ENCODE measurements at regions not wholly inside any gene's neighbourhood (a gene's known extent, or its start where the extent isn't known, plus 50 kb on each side); places are given as distances from the start of the nearest gene placed in this dataset.

DNA sequence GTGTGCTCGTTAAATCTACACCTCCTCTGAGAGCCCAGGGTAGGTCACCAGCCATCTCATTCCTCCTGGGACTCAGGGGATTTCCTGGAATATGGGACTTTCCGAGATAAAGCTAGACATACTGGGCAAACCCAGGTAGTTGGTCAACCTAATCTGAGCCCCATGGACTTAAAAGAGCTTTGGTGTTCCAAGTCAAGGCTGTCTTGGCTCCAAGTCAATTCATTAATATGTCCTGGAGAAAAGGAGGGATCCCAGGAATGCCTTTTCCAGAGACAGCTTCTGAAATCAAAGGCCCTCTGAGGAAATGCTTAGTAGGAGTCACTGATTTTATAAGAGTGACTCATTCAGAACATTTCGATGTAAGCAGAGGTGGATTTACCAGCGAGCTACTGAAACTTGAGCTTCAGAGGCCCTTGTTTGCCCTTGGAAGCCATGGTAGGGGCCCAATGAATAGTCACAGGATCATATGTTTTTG lies 137.3 kb upstream of the UBE2E1 start:
- Histone ChIP-seq H3K9me3 (ENCODE audit: low read length) (no peaks in the 10 kb centered on the region), H3K27ac (ENCODE audit: low read length) (no peak overlapping the region), H4K20me1 (ENCODE audit: insufficient read depth, low read depth, low read length) (no peaks in the 10 kb centered on the region), H2AFZ (ENCODE audit: low read length) (no peak overlapping the region), H3K4me2 (ENCODE audit: low read depth, low read length, poor library complexity, severe bottlenecking) (no peak overlapping the region), H3K36me3 (ENCODE audit: insufficient read depth, low read length) (no peaks in the 10 kb centered on the region), H3K4me1 (ENCODE audit: low read length) (no peaks in the 10 kb centered on the region), H3K9ac (ENCODE audit: low read length) (no peak overlapping the region), H3K27me3 (ENCODE audit: low read length) (no peaks in the 10 kb centered on the region), H3K4me3 (ENCODE audit: low read length) (no peak overlapping the region), H3K79me2 (ENCODE audit: low read length) (no peaks in the 10 kb centered on the region), H3K9me2 (replicated peaks; ENCODE audit: insufficient read depth, low read length) (no peaks in the 10 kb centered on the region)
- DNase-seq = no peak

DNA sequence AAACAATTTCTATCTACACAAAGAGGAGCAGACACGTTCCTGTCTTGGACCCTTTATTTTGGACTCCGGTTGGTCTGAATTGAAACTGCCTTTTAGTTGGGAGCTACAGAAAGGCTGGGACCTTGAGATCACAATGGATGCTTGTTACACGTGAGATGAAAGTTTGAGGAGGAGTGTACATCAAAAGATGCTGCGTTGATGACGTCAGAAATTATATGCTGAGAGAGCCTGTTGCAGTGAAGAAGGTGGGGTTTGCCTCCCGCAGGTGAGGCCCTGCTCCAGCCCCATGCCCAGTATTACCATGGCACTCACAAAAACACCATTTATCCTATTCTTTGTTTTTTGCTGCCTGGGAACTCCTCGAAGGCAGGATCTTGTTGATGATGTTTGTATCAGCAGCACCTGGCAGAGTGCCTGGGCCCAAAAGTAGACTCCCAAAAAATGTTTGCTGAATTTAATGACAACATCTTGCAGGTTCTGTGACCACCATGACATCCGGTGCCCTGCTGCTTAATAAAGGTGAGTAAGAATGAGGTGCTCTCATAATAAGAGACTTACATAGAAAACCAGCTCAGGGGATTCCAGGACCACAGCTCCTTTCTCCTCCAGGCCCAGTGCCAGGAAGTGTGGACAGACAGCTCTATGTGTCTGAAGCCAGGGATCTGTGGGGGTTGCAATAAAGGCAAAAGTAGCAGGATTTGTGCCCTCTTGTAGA lies 136.1 kb upstream of the UBE2E1 start:
- H3K27me3 ChIP-seq (ENCODE audit: low read length) = no peaks in the 10 kb centered on the region
- no peak for DNase-seq
- no peaks in the 10 kb centered on the region for H3K36me3 ChIP-seq (ENCODE audit: insufficient read depth, low read length)
- H2AFZ ChIP-seq (ENCODE audit: low read length) = no peak overlapping the region
- no peak overlapping the region for H3K9ac ChIP-seq (ENCODE audit: low read length)
- no peaks in the 10 kb centered on the region for H3K9me3 ChIP-seq (ENCODE audit: low read length)
- H3K79me2 ChIP-seq (ENCODE audit: low read length) = no peaks in the 10 kb centered on the region
- H3K4me1 ChIP-seq (ENCODE audit: low read length) = no peaks in the 10 kb centered on the region
- no peak overlapping the region for H3K4me3 ChIP-seq (ENCODE audit: low read length)
- H3K9me2 ChIP-seq (replicated peaks; ENCODE audit: insufficient read depth, low read length) = no peaks in the 10 kb centered on the region
- H3K27ac ChIP-seq (ENCODE audit: low read length) = no peak overlapping the region
- no peaks in the 10 kb centered on the region for H4K20me1 ChIP-seq (ENCODE audit: insufficient read depth, low read depth, low read length)
- no peak overlapping the region for H3K4me2 ChIP-seq (ENCODE audit: low read depth, low read length, poor library complexity, severe bottlenecking)

DNA sequence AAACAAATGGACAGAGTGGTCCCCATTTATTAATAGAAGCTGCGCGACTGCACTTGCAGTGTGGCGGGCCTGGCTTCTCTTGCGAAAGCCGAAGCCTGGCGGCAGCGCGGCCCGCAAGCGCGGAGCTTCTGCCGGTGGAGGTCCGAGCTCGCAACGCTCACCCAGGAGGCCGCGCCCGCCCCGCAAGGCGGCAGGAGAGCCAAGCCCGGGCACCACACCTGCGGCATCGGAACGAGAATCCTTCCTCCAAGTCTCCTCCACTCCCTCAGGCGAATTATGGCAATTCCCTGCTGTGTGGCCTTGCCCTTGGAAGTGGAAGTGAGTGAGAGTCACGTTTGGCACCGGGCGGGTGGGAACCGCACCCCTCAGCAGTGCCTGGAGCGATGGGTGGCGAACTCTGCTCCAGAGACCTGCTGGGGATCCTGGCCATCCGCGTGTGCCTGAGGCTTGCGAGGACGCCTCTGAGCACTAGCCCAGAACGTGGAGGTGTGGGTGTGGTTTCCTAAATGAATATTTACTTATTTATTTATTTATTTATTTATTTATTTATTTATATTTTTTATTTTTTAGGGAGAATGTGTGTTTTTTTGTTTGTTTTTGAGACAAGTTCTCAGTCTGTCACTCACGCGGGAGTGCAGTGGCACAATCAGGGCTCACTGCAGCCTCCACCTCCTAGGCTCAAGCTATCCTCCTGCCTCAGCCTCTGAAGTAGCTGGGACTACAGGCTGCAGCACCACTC lies 133.7 kb upstream of the UBE2E1 start:
- H4K20me1 ChIP-seq (ENCODE audit: insufficient read depth, low read depth, low read length) = no peaks in the 10 kb centered on the region
- no peaks in the 10 kb centered on the region for H3K27me3 ChIP-seq (ENCODE audit: low read length)
- H3K27ac ChIP-seq (ENCODE audit: low read length) = no peak overlapping the region
- no peaks in the 10 kb centered on the region for H3K36me3 ChIP-seq (ENCODE audit: insufficient read depth, low read length)
- no peaks in the 10 kb centered on the region for H3K9me2 ChIP-seq (replicated peaks; ENCODE audit: insufficient read depth, low read length)
- no peaks in the 10 kb centered on the region for H3K79me2 ChIP-seq (ENCODE audit: low read length)
- H3K9ac ChIP-seq (ENCODE audit: low read length) = no peak overlapping the region
- no peak for DNase-seq
- H2AFZ ChIP-seq (ENCODE audit: low read length) = no peak overlapping the region
- no peak overlapping the region for H3K4me3 ChIP-seq (ENCODE audit: low read length)
- H3K9me3 ChIP-seq (ENCODE audit: low read length) = no peaks in the 10 kb centered on the region
- H3K4me2 ChIP-seq (ENCODE audit: low read depth, low read length, poor library complexity, severe bottlenecking) = no peak overlapping the region
- no peaks in the 10 kb centered on the region for H3K4me1 ChIP-seq (ENCODE audit: low read length)

DNA sequence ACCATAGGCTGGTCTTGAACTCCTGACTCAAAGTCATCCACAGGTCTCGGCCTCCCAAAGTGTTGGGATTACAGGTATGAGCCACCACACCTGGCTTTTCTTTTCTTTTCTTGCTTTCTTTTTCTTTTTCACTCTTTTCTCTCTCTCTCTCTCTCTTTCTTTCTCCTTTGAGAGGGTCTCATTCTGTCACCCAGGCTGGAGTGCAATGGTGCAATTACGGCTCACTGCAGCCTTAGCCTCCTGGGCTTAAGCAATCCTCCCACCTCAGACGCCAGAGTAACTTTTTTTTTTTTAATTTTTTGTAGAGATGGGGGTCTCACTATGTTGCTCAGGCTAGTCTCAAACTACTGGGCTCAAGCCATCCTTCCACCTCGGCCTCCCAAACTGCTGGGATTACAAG lies 133.1 kb upstream of the UBE2E1 start:
- Histone ChIP-seq H3K4me1 (ENCODE audit: low read length) (no peaks in the 10 kb centered on the region), H3K36me3 (ENCODE audit: insufficient read depth, low read length) (no peaks in the 10 kb centered on the region), H3K4me3 (ENCODE audit: low read length) (no peak overlapping the region), H3K27ac (ENCODE audit: low read length) (no peak overlapping the region), H2AFZ (ENCODE audit: low read length) (no peak overlapping the region), H3K4me2 (ENCODE audit: low read depth, low read length, poor library complexity, severe bottlenecking) (no peak overlapping the region), H3K27me3 (ENCODE audit: low read length) (no peaks in the 10 kb centered on the region), H3K9me2 (replicated peaks; ENCODE audit: insufficient read depth, low read length) (no peaks in the 10 kb centered on the region), H4K20me1 (ENCODE audit: insufficient read depth, low read depth, low read length) (no peaks in the 10 kb centered on the region), H3K9ac (ENCODE audit: low read length) (no peak overlapping the region), H3K9me3 (ENCODE audit: low read length) (no peaks in the 10 kb centered on the region), H3K79me2 (ENCODE audit: low read length) (no peaks in the 10 kb centered on the region)
- DNase-seq = no peak

DNA sequence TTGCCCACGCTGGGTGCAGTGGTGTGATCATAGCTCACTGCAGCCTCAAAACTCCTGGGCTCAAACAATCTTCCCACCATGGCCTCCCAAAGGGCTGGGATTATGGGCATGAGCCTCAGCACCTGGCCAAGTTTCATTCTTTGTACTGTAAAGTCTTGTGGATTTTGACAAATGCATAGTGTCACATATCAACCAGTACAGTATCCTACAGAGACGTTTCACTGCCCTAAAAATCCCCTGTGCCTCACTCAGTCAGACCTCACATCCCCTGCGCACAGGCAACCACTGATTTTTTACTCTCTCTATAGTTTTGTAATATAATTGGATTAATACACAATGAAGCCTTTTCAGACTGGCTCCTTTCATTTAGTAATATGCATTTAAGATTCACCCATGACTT lies 130.7 kb upstream of the UBE2E1 start:
- no peaks in the 10 kb centered on the region for H3K9me2 ChIP-seq (replicated peaks; ENCODE audit: insufficient read depth, low read length)
- H3K9ac ChIP-seq (ENCODE audit: low read length) = no peak overlapping the region
- no peaks in the 10 kb centered on the region for H3K27me3 ChIP-seq (ENCODE audit: low read length)

DNA sequence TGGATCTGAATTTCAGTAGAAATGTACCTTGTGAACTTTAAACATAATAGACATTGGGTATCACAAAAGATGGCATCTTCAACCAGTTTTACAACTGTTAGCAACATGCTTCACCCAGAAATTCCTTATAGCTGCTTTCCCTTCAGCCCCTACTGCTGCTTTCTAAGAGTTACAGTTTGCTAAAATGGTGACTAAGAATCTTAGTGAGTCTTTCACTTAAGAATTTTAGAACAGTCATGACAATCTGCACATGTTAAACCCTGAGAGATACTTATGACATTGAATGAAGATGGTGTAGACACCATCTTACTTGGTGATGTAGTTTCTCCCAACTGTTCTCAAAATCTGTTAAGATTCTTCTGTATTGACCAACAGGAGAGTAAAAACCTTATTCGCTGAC lies 129.7 kb upstream of the UBE2E1 start:
- no peaks in the 10 kb centered on the region for H3K36me3 ChIP-seq (ENCODE audit: insufficient read depth, low read length)
- no peak overlapping the region for H3K4me3 ChIP-seq (ENCODE audit: low read length)
- no peak overlapping the region for H3K4me2 ChIP-seq (ENCODE audit: low read depth, low read length, poor library complexity, severe bottlenecking)
- no peak overlapping the region for H3K27ac ChIP-seq (ENCODE audit: low read length)
- H3K9me2 ChIP-seq (replicated peaks; ENCODE audit: insufficient read depth, low read length) = no peaks in the 10 kb centered on the region
- H2AFZ ChIP-seq (ENCODE audit: low read length) = no peak overlapping the region
- no peaks in the 10 kb centered on the region for H4K20me1 ChIP-seq (ENCODE audit: insufficient read depth, low read depth, low read length)
- H3K27me3 ChIP-seq (ENCODE audit: low read length) = no peaks in the 10 kb centered on the region
- no peaks in the 10 kb centered on the region for H3K4me1 ChIP-seq (ENCODE audit: low read length)
- no peaks in the 10 kb centered on the region for H3K79me2 ChIP-seq (ENCODE audit: low read length)
- no peaks in the 10 kb centered on the region for H3K9me3 ChIP-seq (ENCODE audit: low read length)
- DNase-seq = no peak
- H3K9ac ChIP-seq (ENCODE audit: low read length) = no peak overlapping the region

More for the DNA sequence above, 130.7 kb upstream of the UBE2E1 start:
- Histone ChIP-seq H4K20me1 (ENCODE audit: insufficient read depth, low read depth, low read length) (no peaks in the 10 kb centered on the region), H3K4me3 (ENCODE audit: low read length) (no peak overlapping the region), H3K27ac (ENCODE audit: low read length) (no peak overlapping the region), H3K4me1 (ENCODE audit: low read length) (no peaks in the 10 kb centered on the region), H3K79me2 (ENCODE audit: low read length) (no peaks in the 10 kb centered on the region), H3K36me3 (ENCODE audit: insufficient read depth, low read length) (no peaks in the 10 kb centered on the region), H3K4me2 (ENCODE audit: low read depth, low read length, poor library complexity, severe bottlenecking) (no peak overlapping the region), H2AFZ (ENCODE audit: low read length) (no peak overlapping the region), H3K9me3 (ENCODE audit: low read length) (no peaks in the 10 kb centered on the region)
- no peak for DNase-seq

DNA sequence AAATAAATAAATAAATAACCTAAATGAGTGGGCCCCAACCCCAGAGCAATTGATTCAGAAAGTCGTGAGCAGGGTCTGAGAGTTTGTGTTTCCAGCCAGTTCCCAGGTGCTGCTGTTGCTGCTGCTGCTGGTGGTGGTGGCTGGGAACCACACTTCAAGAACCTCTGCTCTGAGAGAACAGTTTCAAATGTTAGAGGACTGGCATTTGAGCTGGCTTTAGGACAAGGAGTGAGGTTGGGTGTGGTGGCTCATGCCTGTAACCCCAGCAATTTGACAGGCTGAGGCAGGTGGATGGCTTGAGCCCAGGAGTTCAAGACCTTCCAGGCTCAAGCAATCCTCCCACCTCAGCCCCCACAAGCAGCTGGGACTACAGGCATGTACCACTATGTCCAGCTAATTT lies 123.1 kb upstream of the UBE2E1 start:
- Histone ChIP-seq H4K20me1 (ENCODE audit: insufficient read depth, low read depth, low read length) (no peaks in the 10 kb centered on the region), H3K9me2 (replicated peaks; ENCODE audit: insufficient read depth, low read length) (no peaks in the 10 kb centered on the region), H3K4me3 (ENCODE audit: low read length) (no peak overlapping the region), H3K4me1 (ENCODE audit: low read length) (no peaks in the 10 kb centered on the region), H3K27ac (ENCODE audit: low read length) (no peak overlapping the region), H3K9ac (ENCODE audit: low read length) (no peak overlapping the region), H3K36me3 (ENCODE audit: insufficient read depth, low read length) (no peaks in the 10 kb centered on the region), H3K9me3 (ENCODE audit: low read length) (no peaks in the 10 kb centered on the region), H3K79me2 (ENCODE audit: low read length) (no peaks in the 10 kb centered on the region), H3K4me2 (ENCODE audit: low read depth, low read length, poor library complexity, severe bottlenecking) (no peak overlapping the region), H3K27me3 (ENCODE audit: low read length) (no peaks in the 10 kb centered on the region), H2AFZ (ENCODE audit: low read length) (no peak overlapping the region)
- DNase-seq = no peak

DNA sequence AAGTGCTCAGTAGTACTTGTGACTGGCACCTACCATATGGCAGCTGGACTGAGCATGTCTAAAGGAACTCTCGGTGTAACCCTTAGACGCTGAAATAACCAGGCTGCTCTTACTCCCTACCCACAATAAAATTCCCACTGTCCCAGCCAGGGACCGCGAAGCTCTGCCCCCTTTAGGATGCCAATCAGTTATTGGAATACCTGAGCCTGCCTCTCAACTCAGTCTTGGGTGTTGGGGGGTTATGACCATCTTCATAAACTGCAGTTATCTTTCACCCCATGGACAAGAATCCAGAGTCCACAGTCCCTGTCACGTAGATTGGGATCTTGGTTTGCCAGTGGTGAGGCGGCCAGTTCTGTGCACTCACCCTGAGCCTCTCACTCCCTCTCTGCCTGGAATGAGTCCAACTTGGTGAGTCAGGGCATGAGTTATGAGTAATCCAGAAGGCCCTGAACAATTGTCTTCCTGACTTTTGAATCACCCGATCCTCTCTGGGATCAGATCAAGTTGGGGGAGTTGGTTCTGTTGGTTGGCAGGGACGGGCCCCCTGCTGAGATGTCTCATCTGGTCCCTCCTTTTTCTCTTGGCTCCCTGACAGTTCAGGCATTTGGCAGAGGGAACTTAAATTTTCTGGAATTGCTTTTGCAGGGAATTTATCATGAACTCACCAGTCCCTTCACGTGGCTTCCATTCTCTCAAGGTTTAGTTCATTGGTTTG lies 120.1 kb upstream of the UBE2E1 start:
- Histone ChIP-seq H3K4me3 (ENCODE audit: low read length) (no peak overlapping the region), H3K9me2 (replicated peaks; ENCODE audit: insufficient read depth, low read length) (no peaks in the 10 kb centered on the region), H3K27ac (ENCODE audit: low read length) (no peak overlapping the region), H3K4me2 (ENCODE audit: low read depth, low read length, poor library complexity, severe bottlenecking) (no peak overlapping the region), H4K20me1 (ENCODE audit: insufficient read depth, low read depth, low read length) (no peaks in the 10 kb centered on the region), H3K79me2 (ENCODE audit: low read length) (no peaks in the 10 kb centered on the region), H3K4me1 (ENCODE audit: low read length) (no peaks in the 10 kb centered on the region), H3K36me3 (ENCODE audit: insufficient read depth, low read length) (no peaks in the 10 kb centered on the region), H2AFZ (ENCODE audit: low read length) (no peak overlapping the region), H3K27me3 (ENCODE audit: low read length) (peaks cover 2% of the 10 kb centered on the region; the same call in 1 of the 2 replicates), H3K9ac (ENCODE audit: low read length) (no peak overlapping the region), H3K9me3 (ENCODE audit: low read length) (no peaks in the 10 kb centered on the region)
- no peak for DNase-seq

Data from Karpas-422 (cell line).